GM12872 (cell line): ENCODE measurements at regions not wholly inside any gene's neighbourhood (a gene's known extent, or its start where the extent isn't known, plus 50 kb on each side); places are given as distances from the start of the nearest gene placed in this dataset.

ENCODE experiments used
- TF ChIP-seq, protein P1 (sequence below): IDR thresholded peaks from 3 replicates; pipeline ENCODE4 v1.5.1; 2011; ENCODE audit warnings: low read depth, mild to moderate bottlenecking, low read length, moderate library complexity; ENCODE audit not compliant: insufficient read depth

DNA sequence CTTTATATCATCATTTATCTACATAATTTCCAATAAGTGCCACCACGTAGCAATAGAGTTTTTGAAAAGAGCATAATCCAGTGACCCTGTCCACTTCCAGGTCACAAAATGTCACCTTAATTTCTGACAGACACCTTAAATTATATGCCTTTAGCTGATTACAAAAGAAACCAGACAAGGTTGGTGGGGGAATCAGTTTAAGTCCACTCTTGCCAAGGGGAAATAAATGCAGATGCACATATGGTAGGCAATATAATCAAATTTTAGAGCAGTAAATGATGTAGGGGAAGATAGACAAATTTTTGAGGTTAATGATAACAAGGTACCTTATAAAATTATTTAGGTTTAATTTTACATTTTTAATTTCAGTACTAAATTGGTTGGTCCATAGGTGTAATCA, 253.5 kb downstream of the ZIC1 start:
- TF ChIP-seq, protein P1, sequence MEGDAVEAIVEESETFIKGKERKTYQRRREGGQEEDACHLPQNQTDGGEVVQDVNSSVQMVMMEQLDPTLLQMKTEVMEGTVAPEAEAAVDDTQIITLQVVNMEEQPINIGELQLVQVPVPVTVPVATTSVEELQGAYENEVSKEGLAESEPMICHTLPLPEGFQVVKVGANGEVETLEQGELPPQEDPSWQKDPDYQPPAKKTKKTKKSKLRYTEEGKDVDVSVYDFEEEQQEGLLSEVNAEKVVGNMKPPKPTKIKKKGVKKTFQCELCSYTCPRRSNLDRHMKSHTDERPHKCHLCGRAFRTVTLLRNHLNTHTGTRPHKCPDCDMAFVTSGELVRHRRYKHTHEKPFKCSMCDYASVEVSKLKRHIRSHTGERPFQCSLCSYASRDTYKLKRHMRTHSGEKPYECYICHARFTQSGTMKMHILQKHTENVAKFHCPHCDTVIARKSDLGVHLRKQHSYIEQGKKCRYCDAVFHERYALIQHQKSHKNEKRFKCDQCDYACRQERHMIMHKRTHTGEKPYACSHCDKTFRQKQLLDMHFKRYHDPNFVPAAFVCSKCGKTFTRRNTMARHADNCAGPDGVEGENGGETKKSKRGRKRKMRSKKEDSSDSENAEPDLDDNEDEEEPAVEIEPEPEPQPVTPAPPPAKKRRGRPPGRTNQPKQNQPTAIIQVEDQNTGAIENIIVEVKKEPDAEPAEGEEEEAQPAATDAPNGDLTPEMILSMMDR = no peak

DNA sequence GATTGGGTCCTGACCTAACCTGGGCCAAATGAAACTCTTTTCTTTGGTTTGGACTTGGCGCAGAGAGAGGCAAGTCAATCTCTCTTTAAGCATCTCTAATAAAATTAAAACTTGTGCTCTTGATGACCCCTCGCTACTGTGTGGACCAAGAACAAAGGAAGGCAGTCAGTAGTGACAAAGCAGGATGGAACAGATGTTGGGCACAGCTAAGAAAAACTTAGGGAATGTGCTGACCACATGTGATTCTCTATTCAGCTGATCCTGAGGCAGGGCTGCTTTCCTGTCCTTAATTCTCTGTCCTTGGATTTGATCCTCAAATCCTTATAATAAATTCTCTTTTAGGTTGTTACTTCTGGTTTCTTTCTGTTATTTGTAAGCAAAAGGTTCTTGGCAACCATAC, 259.9 kb downstream of the ZIC1 start:
- TF ChIP-seq, protein P1 = no peak

DNA sequence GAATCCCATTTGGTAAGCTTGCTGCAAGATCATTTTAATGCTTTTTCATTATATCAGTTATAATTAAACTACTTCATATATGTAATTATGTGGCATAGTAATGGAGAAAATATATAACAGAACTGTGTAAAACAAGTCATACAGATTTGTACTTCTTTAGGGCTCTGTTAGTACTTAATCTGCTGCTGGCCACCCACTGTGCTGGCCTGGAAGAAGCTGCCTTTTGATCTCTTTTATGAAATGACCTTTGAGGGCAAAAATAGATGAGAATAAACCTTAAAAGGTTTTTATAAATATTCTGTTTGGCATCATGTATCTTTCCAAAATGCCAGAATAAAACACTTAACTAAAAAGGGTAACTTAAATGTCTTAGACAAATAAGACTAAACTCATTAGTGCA, 262.9 kb downstream of the ZIC1 start:
- TF ChIP-seq, protein P1 = no peak

DNA sequence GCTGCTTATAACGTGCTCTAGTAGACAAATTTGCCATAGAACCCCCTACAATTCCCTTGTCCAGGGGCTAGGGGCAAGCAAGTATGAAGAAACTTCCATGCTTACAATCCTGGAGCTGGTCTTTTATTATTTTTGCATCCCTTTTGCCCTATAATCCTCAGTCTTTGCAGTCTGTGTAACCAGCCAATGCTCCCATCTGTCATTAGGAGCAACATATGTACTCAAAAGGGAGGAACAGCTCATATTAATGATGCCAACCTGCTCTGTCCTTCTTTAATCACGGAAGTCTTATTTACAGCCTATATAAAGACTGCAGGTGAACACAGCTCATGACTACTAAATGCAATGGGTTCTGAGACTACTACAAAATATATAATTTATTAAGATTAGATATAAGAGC, 263.3 kb downstream of the ZIC1 start:
- TF ChIP-seq, protein P1 = no peak

DNA sequence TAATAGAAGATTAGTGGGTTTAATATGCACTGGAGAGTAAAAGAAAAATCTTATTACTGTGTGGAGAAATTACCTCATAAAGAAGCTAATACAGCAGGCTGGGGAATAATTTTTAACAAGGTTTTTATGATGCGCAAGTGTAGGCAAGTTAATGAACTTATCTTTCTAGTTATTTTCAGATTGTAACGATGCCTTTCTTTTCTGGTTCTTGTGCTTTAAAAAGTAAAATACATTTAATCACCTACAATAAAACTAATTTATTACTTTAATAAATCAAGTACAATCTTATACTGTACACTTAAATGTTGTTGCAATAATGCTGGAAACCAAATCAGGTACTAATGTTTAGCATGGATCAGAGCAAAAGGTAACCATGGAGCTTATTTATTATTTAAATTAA, 266.6 kb downstream of the ZIC1 start:
- TF ChIP-seq, protein P1 = no peak

DNA sequence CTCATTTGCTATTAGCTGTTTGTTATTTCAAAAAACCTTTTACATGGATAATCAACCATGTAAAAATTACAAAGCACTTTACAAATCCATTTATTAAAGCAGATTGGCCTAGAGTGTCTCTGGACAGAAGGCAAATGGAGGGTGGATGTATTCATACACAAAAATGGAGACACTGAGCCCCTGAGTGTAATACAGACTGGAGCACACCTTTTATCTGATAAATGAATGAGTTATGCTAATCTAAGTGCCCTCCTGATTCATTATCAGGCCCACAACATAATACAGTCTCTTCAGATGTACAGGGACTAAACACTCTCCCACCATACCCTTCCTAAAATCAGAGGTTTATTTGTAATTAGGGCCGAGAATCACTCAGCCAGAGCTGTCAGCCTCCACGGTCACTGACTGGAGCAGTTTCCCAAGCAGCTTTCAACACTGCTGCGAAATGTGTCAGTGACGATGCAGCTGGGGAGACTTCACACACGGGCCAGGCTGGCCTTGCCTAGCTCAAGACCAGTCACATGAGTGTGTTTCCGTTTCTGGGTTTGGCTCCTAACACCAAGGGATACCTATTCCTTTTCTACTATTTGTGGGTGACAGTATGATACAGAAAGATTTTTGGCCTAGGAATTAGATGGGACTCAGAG, 271.8 kb downstream of the ZIC1 start:
- TF ChIP-seq, protein P1 = no peak

DNA sequence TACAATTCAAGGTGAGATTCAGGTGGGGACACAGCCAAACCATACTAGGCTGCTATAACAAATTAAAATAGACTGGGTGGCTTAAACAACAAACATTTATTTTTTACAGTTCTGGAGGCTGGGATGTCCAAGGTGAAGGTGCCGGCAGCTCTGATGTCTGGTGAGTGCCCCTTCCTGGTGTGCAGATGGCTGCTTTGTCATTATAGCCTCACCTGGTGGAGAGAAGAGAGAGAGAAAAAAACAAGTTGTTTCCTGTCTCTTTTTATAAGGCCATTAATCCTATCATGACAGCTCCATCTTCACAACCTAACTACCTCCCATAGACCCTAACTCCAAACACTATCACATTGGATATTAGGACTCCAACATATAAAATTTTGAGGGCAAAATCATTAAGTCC, 279.7 kb downstream of the ZIC1 start:
- TF ChIP-seq, protein P1 = no peak
